SK-N-SH (cell line): ENCODE measurements at regions not wholly inside any gene's neighbourhood (a gene's known extent, or its start where the extent isn't known, plus 50 kb on each side); places are given as distances from the start of the nearest gene placed in this dataset.
"Not testable (repeated sequence)": the region's sequence is repeated elsewhere in the genome, so short reads cannot be mapped to it uniquely, and the experiment has no call there.

Experiments
- CTCF ChIA-PET: fragments of 300-600, 350-600 bp; formaldehyde crosslinking; extraction: SDS; loops from one replicate; lab custom pipeline; 2021; lab: Yijun Ruan, JAX
- POLR2A ChIA-PET: fragments of 350-600 bp; sonication (Branson Sonifier 250); formaldehyde crosslinking; extraction: SDS; loops from one replicate; lab custom pipeline; 2020; ENCODE audit warnings: antibody characterized with exemption, inconsistent platforms; lab: Yijun Ruan, JAX
- DNase-seq: peaks from one replicate; pipeline ENCODE4 v3.0.0; 2012
- H2AFZ ChIP-seq: fragments of 200-600 bp; sonication (generic); 2 replicates; pipeline ENCODE4 v1.8.1; 2016; ENCODE audit warnings: antibody characterized with exemption, mild to moderate bottlenecking, low read depth
- H3F3A ChIP-seq: fragments of 200-600 bp; sonication (generic); replicated peaks from 2 replicates; pipeline ENCODE3; 2016; ENCODE audit warnings: antibody characterized with exemption, mild to moderate bottlenecking; ENCODE audit not compliant: insufficient read depth
- H3K27ac ChIP-seq, 2 experiments: fragments of 200-500 bp in 1 of 2; fragments of 200-600 bp in 1 of 2; sonication (Bioruptor generic) in 1 of 2; sonication (generic), shearing (Covaris generic) in 1 of 2; 2 replicates each; pipeline versions ENCODE4 v1.5.1 to v1.6.1; 2014 to 2016; ENCODE audit warnings: low read depth in 2 of 2, inconsistent platforms in 1 of 2, low read length in 1 of 2, mild to moderate bottlenecking in 1 of 2, mixed read lengths in 1 of 2
- H3K27me3 ChIP-seq: fragments of 200-600 bp; sonication (generic), shearing (Covaris generic); 2 replicates; pipeline ENCODE4 v1.6.1; 2016; ENCODE audit warnings: mixed run types; ENCODE audit not compliant: insufficient read depth
- H3K36me3 ChIP-seq, 2 experiments: fragments of 200-500 bp in 1 of 2; fragments of 200-600 bp in 1 of 2; sonication (Bioruptor generic) in 1 of 2; sonication (generic) in 1 of 2; replicated peaks in 1 of 2; 2 replicates each; pipeline versions ENCODE3 to v1.5.1; 2014 to 2016; ENCODE audit warnings: low read length in 1 of 2, mild to moderate bottlenecking in 1 of 2; ENCODE audit not compliant: insufficient read depth in 2 of 2, control insufficient read depth in 1 of 2
- H3K4me1 ChIP-seq, 2 experiments: fragments of 200-500 bp in 1 of 2; fragments of 200-600 bp in 1 of 2; sonication (Bioruptor generic) in 1 of 2; sonication (generic), shearing (Covaris generic) in 1 of 2; 2 replicates each; pipeline versions ENCODE4 v1.5.1 to v1.6.1; 2014 to 2016; ENCODE audit warnings: low read depth in 1 of 2, low read length in 1 of 2, mixed run types in 1 of 2; ENCODE audit not compliant: insufficient read depth in 2 of 2, control insufficient read depth in 1 of 2
- H3K4me2 ChIP-seq: fragments of 200-600 bp; sonication (generic), shearing (Covaris generic); 2 replicates; pipeline ENCODE4 v1.6.1; 2017; ENCODE audit warnings: mixed run types
- H3K4me3 ChIP-seq, 2 experiments: fragments of 200-500 bp in 1 of 2; fragments of 200-600 bp in 1 of 2; sonication (Bioruptor generic) in 1 of 2; sonication (generic), shearing (Covaris generic) in 1 of 2; 2 replicates each; pipeline versions ENCODE4 v1.5.1 to v1.8.1; 2014 to 2016; ENCODE audit warnings: low read depth in 2 of 2, inconsistent platforms in 1 of 2, low read length in 1 of 2, mild to moderate bottlenecking in 1 of 2, mixed read lengths in 1 of 2, moderate library complexity in 1 of 2
- H3K79me2 ChIP-seq: fragments of 200-600 bp; sonication (generic); 2 replicates; pipeline ENCODE4 v1.8.1; 2017; ENCODE audit warnings: mild to moderate bottlenecking; ENCODE audit not compliant: insufficient read depth
- H3K9ac ChIP-seq: fragments of 200-600 bp; sonication (generic); 2 replicates; pipeline ENCODE4 v1.6.1; 2017; ENCODE audit warnings: mixed run types
- H3K9me2 ChIP-seq: fragments of 200-600 bp; sonication (generic); 2 replicates; pipeline ENCODE4 v1.6.1; 2017; ENCODE audit warnings: mixed run types
- H3K9me3 ChIP-seq: fragments of 200-600 bp; sonication (generic); 2 replicates; pipeline ENCODE4 v1.6.1; 2017; ENCODE audit warnings: mixed run types, mild to moderate bottlenecking, moderate library complexity
- H4K20me1 ChIP-seq: fragments of 200-600 bp; sonication (generic); 2 replicates; pipeline ENCODE4 v1.6.1; 2017; ENCODE audit warnings: mild to moderate bottlenecking, mixed run types; ENCODE audit not compliant: insufficient read depth
- CTCF ChIP-seq: fragments of 200-600 bp; sonication (generic); IDR thresholded peaks from 2 replicates; pipeline ENCODE4 v1.6.1; 2017; ENCODE audit warnings: antibody characterized with exemption, mild to moderate bottlenecking, moderate library complexity
- ELF1 ChIP-seq: IDR thresholded peaks from 2 replicates; pipeline ENCODE4 v1.4.0; 2012
- EP300 ChIP-seq, 2 experiments: IDR thresholded peaks; 2 replicates each; pipeline versions ENCODE4 v1.4.0 to v1.6.1; 2012; ENCODE audit warnings: borderline replicate concordance in 1 of 2, low read depth in 1 of 2, low read length in 1 of 2
- FOSL2 ChIP-seq: IDR thresholded peaks from 2 replicates; pipeline ENCODE4 v1.4.0; 2012; ENCODE audit warnings: low read depth, mild to moderate bottlenecking, moderate library complexity, borderline replicate concordance
- GATA2 ChIP-seq: sonication (generic); formaldehyde crosslinking; IDR thresholded peaks from 2 replicates; pipeline ENCODE4 v1.5.0; 2020; ENCODE audit warnings: mild to moderate bottlenecking, missing genetic modification reagents
- MEF2A ChIP-seq: IDR thresholded peaks from 2 replicates; pipeline ENCODE4 v1.4.0; 2012; ENCODE audit warnings: low read depth, borderline replicate concordance
- NRF1 ChIP-seq: IDR thresholded peaks from 2 replicates; pipeline ENCODE4 v1.6.1; 2012; ENCODE audit warnings: low read depth, mild to moderate bottlenecking, low read length
- POLR2AphosphoS5 ChIP-seq: IDR thresholded peaks from 2 replicates; pipeline ENCODE4 v1.6.1; 2012; ENCODE audit warnings: low read depth, low read length
- REST ChIP-seq: IDR thresholded peaks from 2 replicates; pipeline ENCODE4 v1.6.1; 2012; ENCODE audit warnings: mild to moderate bottlenecking, low read depth, low read length, moderate library complexity
- RFX5 ChIP-seq: IDR thresholded peaks from 2 replicates; pipeline ENCODE4 v1.6.1; 2012; ENCODE audit warnings: mild to moderate bottlenecking, improper control_type of control experiment, low read length
- RXRA ChIP-seq: IDR thresholded peaks from 2 replicates; pipeline ENCODE4 v1.4.0; 2012; ENCODE audit warnings: low read depth, mild to moderate bottlenecking, borderline replicate concordance
- TAF1 ChIP-seq: IDR thresholded peaks from 2 replicates; pipeline ENCODE4 v1.6.1; 2012; ENCODE audit warnings: low read depth, mild to moderate bottlenecking, low read length, moderate library complexity, borderline replicate concordance
- TCF12 ChIP-seq: IDR thresholded peaks from 2 replicates; pipeline ENCODE4 v1.4.0; 2012
- USF2 ChIP-seq: fragments of 150-350 bp; IDR thresholded peaks from 2 replicates; pipeline ENCODE4 v1.6.1; 2017; ENCODE audit warnings: antibody characterized with exemption, low read length, low read depth, borderline replicate concordance
- ZBTB33 ChIP-seq: IDR thresholded peaks from 2 replicates; pipeline ENCODE4 v1.4.0; 2012; ENCODE audit warnings: low read depth, borderline replicate concordance
- WGBS: methylation state at CpG from one replicate; pipeline ENCODE4 v1.1.6; 2017; ENCODE audit warnings: low lambda C conversion rate; 5-methylcytosine and 5-hydroxymethylcytosine counted together

- TF ChIP-seq ZBTB33 = no peak
- TF ChIP-seq MEF2A = no peak
- no peak for TF ChIP-seq RXRA
- TF ChIP-seq FOSL2 = no peak
- TF ChIP-seq EP300 (IDR thresholded peaks at IDR 0.05; ENCODE audit: borderline replicate concordance in 1 of 2, low read depth in 1 of 2, low read length in 1 of 2) = no peak
- no peak for TF ChIP-seq RFX5
- TF ChIP-seq TCF12 = no peak
- TF ChIP-seq USF2 = no peak
- TF ChIP-seq GATA2 (CRISPR knock-in tag) = no peak
- TF ChIP-seq, all 33 proteins: peak for 0
Observed at GRCh38 chr4:188437535-188437934, 298.3 kb downstream of the TRIML1 start (continued).

- H3K9me2 ChIP-seq, H2AFZ ChIP-seq, H3K4me3 ChIP-seq, H3K27me3 ChIP-seq, H3K9me3 ChIP-seq, H3K4me2 ChIP-seq, H3F3A ChIP-seq, H3K27ac ChIP-seq, H3K36me3 ChIP-seq, DNase-seq, H3K9ac ChIP-seq, H4K20me1 ChIP-seq, POLR2A ChIA-PET, H3K79me2 ChIP-seq: not testable (repeated sequence)
- CTCF ChIA-PET = interaction anchor here (0.7 kb wide), 1 partner anchor 28 kb away, joined by 3 read pairs; no protein-coding TSS in a partner anchor
- 85% methylated on average over 5 of the region's 5 CpGs for WGBS
- H3K4me1 ChIP-seq = peaks cover 4 to 16% of the 10 kb centered on the region in 2 experiments; a peak in 2 of 4 replicates
Observed at GRCh38 chr4:188438391-188438824, 299.2 kb downstream of the TRIML1 start.

- no peaks in the 10 kb centered on the region for H3K9me2 ChIP-seq
- ChIA-PET POLR2A (interaction anchor here (0.6 kb wide), 1 partner anchor 402 kb away, joined by 4 read pairs; no protein-coding TSS in a partner anchor), CTCF (no interaction called here)
- H3K4me3 ChIP-seq = no peak overlapping the region
- H3K4me2 ChIP-seq = no peak overlapping the region
- no peaks in the 10 kb centered on the region for H3K27me3 ChIP-seq
- 0 out of 2 replicates have a peak overlapping the region, but pooled peaks have one; percentile 46 for H2AFZ ChIP-seq
- peak overlapping the region in 1 of 2 experiments; percentile 33; a peak in 2 of 4 replicates for H3K27ac ChIP-seq
- no peaks in the 10 kb centered on the region for H3K79me2 ChIP-seq
- H4K20me1 ChIP-seq = no peaks in the 10 kb centered on the region
- DNase-seq = peak; percentile 29
- H3K9ac ChIP-seq = no peak overlapping the region
- TF ChIP-seq POLR2AphosphoS5 (no peak), ELF1 (no peak), NRF1 (no peak), REST (no peak), CTCF (no peak), GATA2 (CRISPR knock-in tag) (no peak), TAF1 (no peak)
- no peaks in the 10 kb centered on the region for H3K9me3 ChIP-seq
- peaks cover 4 to 17% of the 10 kb centered on the region in 2 experiments; a peak in 3 of 4 replicates for H3K4me1 ChIP-seq
- 60% methylated on average over 4 of the region's 6 CpGs for WGBS
- H3F3A ChIP-seq = peaks cover 10% of the 10 kb centered on the region
- H3K36me3 ChIP-seq = no peaks in the 10 kb centered on the region
Observed at GRCh38 chr4:188439641-188440311, 300.5 kb downstream of the TRIML1 start.
